Thoracic aorta (tissue), 2 donors: ENCODE measurements at regions not wholly inside any gene's neighbourhood (a gene's known extent, or its start where the extent isn't known, plus 50 kb on each side); places are given as distances from the start of the nearest gene placed in this dataset.

Source experiments
- ATAC-seq: fragments of 150-250 bp; one replicate; pipeline ENCODE4 v1.8.0; 2017; ENCODE audit warnings: low read depth; ENCODE audit not compliant: insufficient number of reproducible peaks, low FRiP score
- DNase-seq: peaks from one replicate; pipeline ENCODE4 v3.0.0-alpha.2; 2020; ENCODE audit warnings: low spot score
- H3K27ac ChIP-seq, 2 donors: fragments of 200-600 bp; sonication (generic); 1 replicate in 1 of 2; 2 replicates in 1 of 2; pipeline ENCODE4 v1.5.1; 2016; ENCODE audit warnings: mild to moderate bottlenecking in 2 of 2, moderate library complexity in 2 of 2
- H3K27me3 ChIP-seq: fragments of 200-600 bp; sonication (generic); replicated peaks from 2 replicates; pipeline ENCODE4 v1.6.0; 2016; ENCODE audit warnings: mild to moderate bottlenecking; ENCODE audit not compliant: insufficient read depth
- H3K36me3 ChIP-seq: fragments of 200-600 bp; sonication (generic); one replicate; pipeline ENCODE4 v1.5.1; 2016
- H3K4me1 ChIP-seq, 2 donors: fragments of 200-600 bp; sonication (generic); 1 replicate in 1 of 2; 2 replicates in 1 of 2; pipeline versions ENCODE4 v1.5.1 to v1.6.0; 2016; ENCODE audit warnings: low read depth in 2 of 2, mild to moderate bottlenecking in 1 of 2; ENCODE audit not compliant: control insufficient read depth in 1 of 2
- H3K4me3 ChIP-seq: fragments of 200-600 bp; sonication (generic); 2 replicates; pipeline ENCODE4 v1.5.1; 2016; ENCODE audit warnings: mild to moderate bottlenecking
- H3K9me3 ChIP-seq: fragments of 200-600 bp; sonication (generic); 2 replicates; pipeline ENCODE4 v1.5.1; 2016
- TF ChIP-seq, protein P1 (sequence below): fragments of 200-600 bp; sonication (generic); IDR thresholded peaks from one replicate; pipeline ENCODE4 v1.5.1; 2019; ENCODE audit warnings: antibody characterized with exemption

DNA sequence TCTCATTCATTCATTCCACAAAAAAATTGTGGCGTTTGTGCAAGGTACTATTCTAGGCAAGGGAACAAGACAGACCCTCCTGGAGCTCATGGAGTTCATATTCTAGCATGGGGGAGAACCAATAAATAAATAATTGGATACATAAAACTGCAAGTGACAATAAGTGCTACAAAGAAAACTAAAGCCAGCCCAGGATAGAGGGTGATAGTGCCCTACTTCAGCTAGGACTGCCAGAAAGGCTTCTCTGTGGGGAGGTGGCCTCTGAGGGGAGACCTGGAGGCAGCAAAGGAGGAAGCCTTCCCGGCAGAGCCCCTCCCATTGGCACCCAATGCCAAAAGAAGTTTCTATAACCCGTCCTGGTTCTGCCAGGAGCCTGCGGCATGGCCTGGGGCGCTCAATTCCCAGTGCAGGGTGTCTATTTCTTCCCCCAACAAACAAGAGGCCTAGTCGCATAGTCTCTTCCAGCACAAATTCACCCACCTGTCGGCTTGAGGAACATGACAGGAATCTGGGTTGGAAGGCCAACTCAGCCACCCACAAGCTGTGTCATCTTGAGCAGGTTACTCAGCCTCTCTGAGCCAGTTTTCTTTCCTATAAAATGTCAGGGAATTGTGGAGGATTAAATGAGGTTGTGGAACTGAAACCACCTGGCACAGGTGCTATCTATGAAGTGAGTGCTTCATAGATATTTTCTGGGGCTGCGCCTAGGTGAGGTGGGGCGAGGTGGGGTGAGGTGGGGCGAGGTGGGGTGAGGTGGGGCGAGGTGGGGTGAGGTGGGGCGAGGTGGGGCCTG is 94.3 kb downstream of the ZFP36L2 start:
- no peaks in the 10 kb centered on the region for H3K36me3 ChIP-seq
- no peak for ATAC-seq
- no peaks in the 10 kb centered on the region for H3K9me3 ChIP-seq
- H3K27me3 ChIP-seq, result no peaks in the 10 kb centered on the region
- peaks cover 18 to 37% of the 10 kb centered on the region in 2 donors for H3K4me1 ChIP-seq
- H3K27ac ChIP-seq, result peak overlapping the region in 1 of 2 donors; percentile 55
- TF ChIP-seq, protein P1, sequence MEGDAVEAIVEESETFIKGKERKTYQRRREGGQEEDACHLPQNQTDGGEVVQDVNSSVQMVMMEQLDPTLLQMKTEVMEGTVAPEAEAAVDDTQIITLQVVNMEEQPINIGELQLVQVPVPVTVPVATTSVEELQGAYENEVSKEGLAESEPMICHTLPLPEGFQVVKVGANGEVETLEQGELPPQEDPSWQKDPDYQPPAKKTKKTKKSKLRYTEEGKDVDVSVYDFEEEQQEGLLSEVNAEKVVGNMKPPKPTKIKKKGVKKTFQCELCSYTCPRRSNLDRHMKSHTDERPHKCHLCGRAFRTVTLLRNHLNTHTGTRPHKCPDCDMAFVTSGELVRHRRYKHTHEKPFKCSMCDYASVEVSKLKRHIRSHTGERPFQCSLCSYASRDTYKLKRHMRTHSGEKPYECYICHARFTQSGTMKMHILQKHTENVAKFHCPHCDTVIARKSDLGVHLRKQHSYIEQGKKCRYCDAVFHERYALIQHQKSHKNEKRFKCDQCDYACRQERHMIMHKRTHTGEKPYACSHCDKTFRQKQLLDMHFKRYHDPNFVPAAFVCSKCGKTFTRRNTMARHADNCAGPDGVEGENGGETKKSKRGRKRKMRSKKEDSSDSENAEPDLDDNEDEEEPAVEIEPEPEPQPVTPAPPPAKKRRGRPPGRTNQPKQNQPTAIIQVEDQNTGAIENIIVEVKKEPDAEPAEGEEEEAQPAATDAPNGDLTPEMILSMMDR, result no peak
- no peak for DNase-seq
- H3K4me3 ChIP-seq, result no peak overlapping the region

DNA sequence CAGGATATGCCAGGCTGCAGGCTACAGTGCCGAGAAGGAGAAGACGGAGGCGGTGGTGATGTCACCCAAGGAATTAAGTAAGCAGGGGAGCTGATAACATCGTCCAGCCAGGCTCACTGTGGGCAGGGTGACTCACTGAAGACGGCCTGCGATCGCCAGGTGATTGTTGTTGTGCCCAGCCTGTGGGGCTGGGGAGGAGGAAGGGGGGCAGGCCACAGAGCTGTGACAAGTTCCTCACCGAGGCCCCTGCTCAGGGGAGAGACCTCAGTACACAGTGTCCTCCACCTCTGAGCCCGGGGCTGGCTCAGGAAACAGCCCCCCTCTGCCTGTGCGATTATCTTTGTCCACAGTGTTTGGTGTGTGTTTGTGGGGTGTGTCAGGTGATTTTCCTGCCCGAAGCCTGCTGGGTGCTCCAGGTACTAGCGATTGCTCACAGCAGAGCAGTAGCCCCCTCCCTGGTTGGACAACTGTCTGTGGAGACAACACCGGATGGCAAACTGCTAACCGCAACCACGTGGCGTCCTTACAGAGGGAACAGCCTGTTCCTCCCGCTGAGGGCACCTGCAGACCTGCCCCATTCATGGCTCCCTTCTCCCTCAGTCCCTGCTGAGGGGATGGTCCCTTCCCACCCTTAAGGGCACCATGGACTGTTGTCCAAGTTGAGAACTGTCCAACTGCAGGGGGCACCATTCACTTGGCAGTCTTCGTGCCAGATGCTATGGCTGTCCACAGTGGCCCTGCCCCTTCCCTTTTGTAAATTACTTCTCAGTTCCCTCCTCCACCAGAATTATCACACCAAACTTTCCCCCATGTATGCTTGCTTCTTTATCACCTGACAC is 95.1 kb downstream of the ZFP36L2 start:
- Histone ChIP-seq H3K36me3 (no peaks in the 10 kb centered on the region), H3K4me1 (peaks cover 18 to 37% of the 10 kb centered on the region in 2 donors), H3K27ac (peak overlapping the region; percentile 32 to 55), H3K9me3 (no peaks in the 10 kb centered on the region), H3K4me3 (no peak overlapping the region), H3K27me3 (no peaks in the 10 kb centered on the region)
- peak; percentile 75 for DNase-seq
- peak; percentile 14 for ATAC-seq
- TF ChIP-seq, protein P1, result no peak

DNA sequence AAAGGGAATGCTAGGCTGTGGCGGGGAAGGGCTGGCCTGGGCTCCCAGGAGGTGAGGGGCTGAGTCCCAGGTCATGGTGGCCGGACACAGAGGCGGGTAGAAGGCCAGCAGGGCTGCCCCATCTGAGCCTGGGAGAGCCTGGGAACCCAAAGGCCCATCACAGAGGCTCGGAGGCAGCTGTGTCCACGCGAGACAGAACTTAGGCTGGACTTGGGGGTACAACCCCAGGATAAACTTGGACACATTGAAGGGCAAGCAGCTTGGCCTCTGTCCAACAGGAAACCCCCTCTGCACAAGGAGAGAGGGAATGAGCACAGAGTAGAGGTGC is 95.9 kb downstream of the ZFP36L2 start:
- peak overlapping the region; percentile 32 to 55 for H3K27ac ChIP-seq
- H3K4me3 ChIP-seq, result no peak overlapping the region
- no peaks in the 10 kb centered on the region for H3K9me3 ChIP-seq
- ATAC-seq (no peak), DNase-seq (no peak)
- TF ChIP-seq, protein P1, result no peak
- H3K27me3 ChIP-seq, result no peaks in the 10 kb centered on the region
- no peaks in the 10 kb centered on the region for H3K36me3 ChIP-seq
- H3K4me1 ChIP-seq, result peaks cover 18 to 37% of the 10 kb centered on the region in 2 donors

DNA sequence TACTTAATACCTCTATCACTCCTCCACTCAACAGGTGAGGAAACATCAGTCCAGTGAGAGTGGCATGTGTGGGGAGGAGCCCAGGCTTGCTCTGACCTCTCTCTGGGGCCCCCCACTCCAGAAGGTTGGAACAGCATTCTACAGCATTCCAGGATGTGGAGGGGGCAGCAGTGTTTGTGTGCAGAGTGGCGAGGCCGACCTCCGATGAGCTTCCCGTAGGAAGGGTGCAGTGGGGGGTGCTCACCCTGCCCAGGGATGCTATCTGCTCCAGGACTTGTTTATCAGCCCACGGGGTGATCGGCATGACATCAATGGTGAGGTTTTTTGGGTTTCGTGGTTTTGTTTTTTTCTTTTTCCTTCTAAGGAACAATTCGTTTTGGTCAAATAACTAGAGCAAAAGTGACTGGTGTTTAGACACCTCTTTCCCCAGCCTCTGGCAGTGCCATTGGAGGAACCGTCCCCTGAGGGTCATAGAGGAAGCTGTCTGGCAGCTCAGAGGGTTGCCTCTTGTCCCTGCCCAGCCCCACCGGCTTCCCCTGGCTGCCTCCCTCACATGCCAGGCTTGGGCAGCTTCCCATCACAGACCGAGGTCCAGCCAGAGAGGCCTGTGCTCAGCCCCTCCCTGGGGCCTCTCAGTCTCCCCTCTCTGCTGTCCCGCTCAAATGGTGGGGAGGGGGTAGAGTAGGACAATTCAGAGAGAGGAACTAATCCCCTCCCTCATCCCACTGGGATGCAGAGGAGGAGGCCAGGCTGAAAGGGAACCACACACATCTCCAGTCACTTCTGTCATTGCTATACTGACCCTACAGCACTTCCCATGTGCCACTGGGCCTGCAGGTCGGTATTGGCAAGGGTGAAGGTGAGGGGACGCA is 96.5 kb downstream of the ZFP36L2 start:
- Histone ChIP-seq H3K36me3 (no peaks in the 10 kb centered on the region), H3K4me1 (peaks cover 16 to 37% of the 10 kb centered on the region in 2 donors), H3K27ac (peak overlapping the region; percentile 32 to 55), H3K9me3 (no peaks in the 10 kb centered on the region), H3K27me3 (no peaks in the 10 kb centered on the region), H3K4me3 (no peak overlapping the region)
- no peak for ATAC-seq
- TF ChIP-seq, protein P1, result no peak
- no peak for DNase-seq
